Endodermal cell (in vitro differentiated cells): ENCODE measurements at regions not wholly inside any gene's neighbourhood (a gene's known extent, or its start where the extent isn't known, plus 50 kb on each side); places are given as distances from the start of the nearest gene placed in this dataset.
A peak's percentile ranks its signal among the peaks of the same experiment; 100 is the strongest.

ENCODE experiments used
- DNase-seq: peaks from one replicate; pipeline ENCODE4 v3.0.0-alpha.2; 2017
- H3K27ac ChIP-seq: 2 replicates; pipeline ENCODE4 v1.5.1; 2013; ENCODE audit warnings: mild to moderate bottlenecking, low read depth, low read length, moderate library complexity
- H3K27me3 ChIP-seq: 2 replicates; pipeline ENCODE4 v1.6.1; 2013; ENCODE audit warnings: mild to moderate bottlenecking, low read length, moderate library complexity; ENCODE audit not compliant: insufficient read depth, control insufficient read depth, poor library complexity, severe bottlenecking
- H3K36me3 ChIP-seq: 2 replicates; pipeline ENCODE4 v1.7.0; 2013; ENCODE audit warnings: mild to moderate bottlenecking, low read length, moderate library complexity; ENCODE audit not compliant: control insufficient read depth, insufficient read depth
- H3K4me1 ChIP-seq: one replicate; pipeline ENCODE4 v1.7.0; 2013; ENCODE audit warnings: low read length; ENCODE audit not compliant: control insufficient read depth, insufficient read depth
- H3K4me3 ChIP-seq: 2 replicates; pipeline ENCODE4 v1.5.1; 2013; ENCODE audit warnings: mild to moderate bottlenecking, low read length, moderate library complexity
- H3K9ac ChIP-seq: 2 replicates; pipeline ENCODE4 v1.6.1; 2013; ENCODE audit warnings: mild to moderate bottlenecking, low read length, moderate library complexity; ENCODE audit not compliant: poor library complexity, severe bottlenecking; ENCODE audit errors: extremely low read depth
- H3K9me3 ChIP-seq: 2 replicates; pipeline ENCODE4 v1.6.1; 2013; ENCODE audit warnings: mild to moderate bottlenecking, low read length, moderate library complexity; ENCODE audit not compliant: control insufficient read depth
- H3K27ac Mint-ChIP-seq: 2 replicates; pipeline ENCODE4 v1.8.0; 2020; ENCODE audit warnings: mixed read lengths
- H3K27me3 Mint-ChIP-seq: 2 replicates; pipeline ENCODE4 v1.8.0; 2021; ENCODE audit warnings: mild to moderate bottlenecking, mixed read lengths; ENCODE audit not compliant: insufficient read depth
- H3K36me3 Mint-ChIP-seq: 2 replicates; pipeline ENCODE4 v1.8.0; 2020; ENCODE audit warnings: low read depth, mixed read lengths
- H3K4me1 Mint-ChIP-seq: 2 replicates; pipeline ENCODE4 v1.8.0; 2020; ENCODE audit warnings: mixed read lengths
- H3K4me3 Mint-ChIP-seq: 2 replicates; pipeline ENCODE4 v1.8.0; 2020; ENCODE audit warnings: mild to moderate bottlenecking, moderate library complexity, mixed read lengths
- H3K9me3 Mint-ChIP-seq: 2 replicates; pipeline ENCODE4 v1.8.0; 2020; ENCODE audit warnings: mild to moderate bottlenecking, mixed read lengths
- WGBS, 2 experiments: methylation state at CpG; one replicate each; pipeline versions ENCODE4 v1.1.5 to v1.1.7; 2013; ENCODE audit warnings: missing lambda C conversion rate in 2 of 2, mixed read lengths in 1 of 2; ENCODE audit not compliant: insufficient coverage in 1 of 2, insufficient read length in 1 of 2; 5-methylcytosine and 5-hydroxymethylcytosine counted together
- TF ChIP-seq, protein P1 (sequence below): fragments of 200-600 bp; sonication (generic); conservative IDR thresholded peaks from 2 replicates; pipeline ENCODE4 v1.5.0; 2021; ENCODE audit warnings: antibody characterized with exemption, mild to moderate bottlenecking

DNA sequence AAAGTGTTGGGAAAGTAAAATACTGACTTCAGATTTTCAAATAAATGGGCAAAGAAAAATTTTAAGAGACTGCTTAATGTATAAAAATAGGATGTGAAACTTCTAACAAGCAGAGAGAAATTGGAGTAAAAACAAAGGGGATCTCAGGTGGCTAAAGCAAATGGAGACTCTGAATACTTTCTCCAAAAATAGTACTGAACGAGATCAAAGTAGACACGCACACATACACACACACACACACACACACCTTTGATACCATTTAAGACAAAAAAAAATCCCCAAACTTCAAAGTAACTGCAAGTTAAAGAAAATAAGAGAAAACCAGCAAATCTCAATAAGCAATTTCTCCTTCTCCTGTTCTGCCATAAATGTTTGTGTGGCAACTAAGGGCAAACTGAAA, 307.3 kb downstream of the CRPPA start:
- Mint-ChIP-seq H3K36me3 (peaks cover 5% of the 10 kb centered on the region), H3K27me3 (no peaks in the 10 kb centered on the region), H3K4me1 (no peaks in the 10 kb centered on the region), H3K4me3 (no peak overlapping the region), H3K9me3 (peaks cover 28% of the 10 kb centered on the region), H3K27ac (no peak overlapping the region)
- TF ChIP-seq, protein P1, sequence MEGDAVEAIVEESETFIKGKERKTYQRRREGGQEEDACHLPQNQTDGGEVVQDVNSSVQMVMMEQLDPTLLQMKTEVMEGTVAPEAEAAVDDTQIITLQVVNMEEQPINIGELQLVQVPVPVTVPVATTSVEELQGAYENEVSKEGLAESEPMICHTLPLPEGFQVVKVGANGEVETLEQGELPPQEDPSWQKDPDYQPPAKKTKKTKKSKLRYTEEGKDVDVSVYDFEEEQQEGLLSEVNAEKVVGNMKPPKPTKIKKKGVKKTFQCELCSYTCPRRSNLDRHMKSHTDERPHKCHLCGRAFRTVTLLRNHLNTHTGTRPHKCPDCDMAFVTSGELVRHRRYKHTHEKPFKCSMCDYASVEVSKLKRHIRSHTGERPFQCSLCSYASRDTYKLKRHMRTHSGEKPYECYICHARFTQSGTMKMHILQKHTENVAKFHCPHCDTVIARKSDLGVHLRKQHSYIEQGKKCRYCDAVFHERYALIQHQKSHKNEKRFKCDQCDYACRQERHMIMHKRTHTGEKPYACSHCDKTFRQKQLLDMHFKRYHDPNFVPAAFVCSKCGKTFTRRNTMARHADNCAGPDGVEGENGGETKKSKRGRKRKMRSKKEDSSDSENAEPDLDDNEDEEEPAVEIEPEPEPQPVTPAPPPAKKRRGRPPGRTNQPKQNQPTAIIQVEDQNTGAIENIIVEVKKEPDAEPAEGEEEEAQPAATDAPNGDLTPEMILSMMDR: no peak
- Histone ChIP-seq H3K4me1 (no peaks in the 10 kb centered on the region), H3K36me3 (no peaks in the 10 kb centered on the region), H3K9me3 (peaks cover 48% of the 10 kb centered on the region), H3K27ac (no peak overlapping the region), H3K9ac (no peak overlapping the region), H3K4me3 (no peak overlapping the region), H3K27me3 (no peaks in the 10 kb centered on the region)
- 82% methylated on average over 2 of the region's 2 CpGs; no CpG with 5 or more reads in 1 of the 2 experiments for WGBS, 2 experiments
- DNase-seq: no peak

DNA sequence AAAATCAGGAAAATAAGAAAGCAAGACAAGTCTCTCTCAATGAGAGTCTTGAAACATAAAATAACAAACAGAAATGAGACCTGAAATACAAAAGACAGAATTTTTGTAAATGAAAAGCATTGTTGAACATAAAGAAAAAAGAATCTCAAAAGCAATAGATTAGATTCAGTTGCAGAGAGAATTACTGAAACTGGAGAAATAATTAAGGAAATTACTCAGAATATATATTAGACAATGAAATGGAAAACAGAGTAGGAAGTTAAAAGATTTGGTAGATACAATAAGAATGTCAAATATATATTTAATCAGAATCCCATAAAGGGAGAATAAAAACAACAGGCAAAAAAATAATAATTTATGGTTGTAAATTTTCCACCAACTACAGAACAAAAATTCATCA, 308.3 kb downstream of the CRPPA start:
- Histone ChIP-seq H3K27ac (no peak overlapping the region), H3K9me3 (peaks cover 57% of the 10 kb centered on the region), H3K9ac (no peak overlapping the region), H3K4me3 (no peak overlapping the region), H3K4me1 (no peaks in the 10 kb centered on the region), H3K27me3 (no peaks in the 10 kb centered on the region), H3K36me3 (no peaks in the 10 kb centered on the region)
- Mint-ChIP-seq H3K4me1 (no peaks in the 10 kb centered on the region), H3K27me3 (no peaks in the 10 kb centered on the region), H3K4me3 (no peak overlapping the region), H3K36me3 (peaks cover 3% of the 10 kb centered on the region), H3K9me3 (peaks cover 36% of the 10 kb centered on the region), H3K27ac (no peak overlapping the region)
- TF ChIP-seq, protein P1: no peak
- DNase-seq: no peak

DNA sequence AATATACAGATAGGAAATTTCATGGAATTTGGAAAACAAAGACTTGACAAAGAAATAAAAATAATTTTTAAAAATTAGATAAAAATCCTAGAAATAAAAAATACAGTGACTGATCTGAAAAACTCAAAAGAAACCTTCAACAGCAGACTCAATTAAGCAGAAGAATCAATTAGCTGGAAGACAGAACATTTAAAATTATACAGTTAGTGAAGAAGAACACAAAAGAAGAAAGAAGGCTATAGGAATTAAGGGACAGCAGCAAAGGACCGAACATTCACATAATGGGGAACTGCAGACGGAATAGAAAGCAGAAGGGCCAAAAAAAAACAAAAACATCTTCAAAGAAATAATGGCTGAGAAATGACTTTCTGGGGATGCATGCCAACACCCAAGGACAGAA, 314.5 kb downstream of the CRPPA start:
- DNase-seq: no peak
- Mint-ChIP-seq H3K9me3 (peaks cover 56% of the 10 kb centered on the region), H3K27me3 (no peaks in the 10 kb centered on the region), H3K4me3 (no peak overlapping the region), H3K4me1 (no peaks in the 10 kb centered on the region), H3K27ac (no peak overlapping the region), H3K36me3 (no peaks in the 10 kb centered on the region)
- no peaks in the 10 kb centered on the region for H3K27me3 ChIP-seq
- H3K9me3 ChIP-seq: peaks cover 56% of the 10 kb centered on the region
- TF ChIP-seq, protein P1: no peak
- peak overlapping the region; percentile 61 for H3K4me3 ChIP-seq
- no peaks in the 10 kb centered on the region for H3K4me1 ChIP-seq
- WGBS, 2 experiments: 83 to 100% methylated on average over 2 of the region's 2 CpGs
- no peak overlapping the region for H3K27ac ChIP-seq
- no peaks in the 10 kb centered on the region for H3K36me3 ChIP-seq
- no peak overlapping the region for H3K9ac ChIP-seq
